COLO668 (cell line): ENCODE measurements at regions not wholly inside any gene's neighbourhood (a gene's known extent, or its start where the extent isn't known, plus 50 kb on each side); places are given as distances from the start of the nearest gene placed in this dataset.

Experiments
- DNase-seq: peaks from one replicate; lab custom pipeline; 2025; ENCODE audit not compliant: unreplicated experiment; lab: John Stamatoyannopoulos, UW

- no peak for DNase-seq
Measured at GRCh38 chr18:66759050-66759828, 155.3 kb upstream of the CDH19 start.

GRCh38 chr18:66757946-66758345, 154.1 kb upstream of the CDH19 start:
- no peak for DNase-seq

GRCh38 chr18:66754335-66754734, 150.4 kb upstream of the CDH19 start:
- no peak for DNase-seq

- no peak for DNase-seq
Measured at GRCh38 chr18:66752733-66753132, 148.8 kb upstream of the CDH19 start.

- DNase-seq = no peak
Measured at GRCh38 chr18:66749481-66750035, 145.7 kb upstream of the CDH19 start.

- no peak for DNase-seq
Measured at GRCh38 chr18:66749030-66749429, 145.1 kb upstream of the CDH19 start.

- no peak for DNase-seq
Measured at GRCh38 chr18:66742832-66743231, 138.9 kb upstream of the CDH19 start.

GRCh38 chr18:66735933-66736332, 132.0 kb upstream of the CDH19 start:
- no peak for DNase-seq

GRCh38 chr18:66734451-66734850, 130.6 kb upstream of the CDH19 start:
- no peak for DNase-seq

- no peak for DNase-seq
Measured at GRCh38 chr18:66731890-66732289, 128.0 kb upstream of the CDH19 start.

- no peak for DNase-seq
Measured at GRCh38 chr18:66729442-66730239, 125.8 kb upstream of the CDH19 start.

- no peak for DNase-seq
Measured at GRCh38 chr18:66728951-66729350, 125.1 kb upstream of the CDH19 start.

GRCh38 chr18:66727991-66728390, 124.1 kb upstream of the CDH19 start:
- DNase-seq = no peak

- no peak for DNase-seq
Measured at GRCh38 chr18:66724664-66725356, 120.9 kb upstream of the CDH19 start.

- DNase-seq = no peak
Measured at GRCh38 chr18:66722671-66723070, 118.8 kb upstream of the CDH19 start.

- DNase-seq = no peak
Measured at GRCh38 chr18:66708646-66709045, 104.8 kb upstream of the CDH19 start.

- no peak for DNase-seq
Measured at GRCh38 chr18:66707473-66707872, 103.6 kb upstream of the CDH19 start.

- no peak for DNase-seq
Measured at GRCh38 chr18:66695281-66695680, 91.4 kb upstream of the CDH19 start.

GRCh38 chr18:66694852-66695251, 91.0 kb upstream of the CDH19 start:
- no peak for DNase-seq

GRCh38 chr18:66687635-66688034, 83.7 kb upstream of the CDH19 start:
- DNase-seq = no peak

GRCh38 chr18:66682855-66683322, 79.0 kb upstream of the CDH19 start:
- no peak for DNase-seq
